GM19238 (cell line): ENCODE measurements at regions not wholly inside any gene's neighbourhood (a gene's known extent, or its start where the extent isn't known, plus 50 kb on each side); places are given as distances from the start of the nearest gene placed in this dataset.
"Not testable (repeated sequence)": the region's sequence is repeated elsewhere in the genome, so short reads cannot be mapped to it uniquely, and the experiment has no call there.

Experiments used
- DNase-seq: peaks from one replicate; pipeline ENCODE4 v3.0.0; 2011; ENCODE audit warnings: low spot score; ENCODE audit not compliant: insufficient read length

GRCh38 chr4:110424144-110424543 is 51.8 kb upstream of the ENPEP start:
- no peak for DNase-seq

- DNase-seq: no peak
These were observed 57.3 kb upstream of the ENPEP start for GRCh38 chr4:110418641-110419040.

- no peak for DNase-seq
These were observed 58.8 kb upstream of the ENPEP start for GRCh38 chr4:110417136-110417535.

GRCh38 chr4:110415478-110415877 is 60.5 kb upstream of the ENPEP start:
- no peak for DNase-seq

GRCh38 chr4:110415041-110415440 is 60.9 kb upstream of the ENPEP start:
- no peak for DNase-seq

- DNase-seq: no peak
These were observed 61.4 kb upstream of the ENPEP start for GRCh38 chr4:110414561-110414920.

GRCh38 chr4:110413807-110414560 is 62.0 kb upstream of the ENPEP start:
- DNase-seq: not testable (repeated sequence)

- no peak for DNase-seq
These were observed 63.4 kb upstream of the ENPEP start for GRCh38 chr4:110412354-110413065.

GRCh38 chr4:110411574-110412011 is 64.4 kb upstream of the ENPEP start:
- DNase-seq: no peak

GRCh38 chr4:110410853-110411573 is 64.9 kb upstream of the ENPEP start:
- DNase-seq: not testable (repeated sequence)

- DNase-seq: no peak
These were observed 75.9 kb upstream of the ENPEP start for GRCh38 chr4:110400086-110400485.

- DNase-seq: not testable (repeated sequence)
These were observed 76.9 kb upstream of the ENPEP start for GRCh38 chr4:110399046-110399445.

- DNase-seq: no peak
These were observed 79.0 kb upstream of the ENPEP start for GRCh38 chr4:110396963-110397362.

GRCh38 chr4:110395421-110395820 is 80.5 kb upstream of the ENPEP start:
- DNase-seq: no peak

- no peak for DNase-seq
These were observed 81.1 kb upstream of the ENPEP start for GRCh38 chr4:110394871-110395270.

GRCh38 chr4:110381784-110382183 is 94.2 kb upstream of the ENPEP start:
- DNase-seq: no peak

GRCh38 chr4:110372485-110372884 is 103.5 kb upstream of the ENPEP start:
- DNase-seq: no peak

GRCh38 chr4:110371016-110371770 is 104.8 kb upstream of the ENPEP start:
- no peak for DNase-seq

GRCh38 chr4:110368409-110368808 is 107.5 kb upstream of the ENPEP start:
- DNase-seq: no peak

- DNase-seq: no peak
These were observed 108.8 kb upstream of the ENPEP start for GRCh38 chr4:110367156-110367555.

- no peak for DNase-seq
These were observed 110.2 kb upstream of the ENPEP start for GRCh38 chr4:110365761-110366160.
